DND-41 (cell line): ENCODE measurements at regions not wholly inside any gene's neighbourhood (a gene's known extent, or its start where the extent isn't known, plus 50 kb on each side); places are given as distances from the start of the nearest gene placed in this dataset.
"Not testable (repeated sequence)": the region's sequence is repeated elsewhere in the genome, so short reads cannot be mapped to it uniquely, and the experiment has no call there.

Experiments used
- ATAC-seq: fragments of 200-7000 bp; cut with Tn5 transposase; 3 replicates; pipeline ENCODE4 v1.9.1; 2021; ENCODE audit warnings: low read depth; ENCODE audit not compliant: insufficient read depth
- DNase-seq: peaks from one replicate; pipeline ENCODE4 v3.0.0-alpha.2; 2020
- H2AFZ ChIP-seq: 2 replicates; pipeline ENCODE4 v1.6.0; 2012; ENCODE audit warnings: low read depth, low read length
- H3K27ac ChIP-seq: 2 replicates; pipeline ENCODE4 v1.5.1; 2012; ENCODE audit warnings: low read length, inconsistent platforms
- H3K27me3 ChIP-seq: fragments of 200-600 bp; sonication (generic); 2 replicates; pipeline ENCODE4 v1.6.0; 2012; ENCODE audit warnings: low read length, mild to moderate bottlenecking, inconsistent platforms; ENCODE audit not compliant: insufficient read depth, poor library complexity
- H3K36me3 ChIP-seq: 2 replicates; pipeline ENCODE4 v1.5.1; 2012; ENCODE audit warnings: low read length, inconsistent platforms; ENCODE audit not compliant: insufficient read depth
- H3K4me1 ChIP-seq: 2 replicates; pipeline ENCODE4 v1.5.1; 2012; ENCODE audit warnings: mild to moderate bottlenecking, low read length; ENCODE audit not compliant: insufficient read depth
- H3K4me2 ChIP-seq: 2 replicates; pipeline ENCODE4 v1.6.0; 2012; ENCODE audit warnings: mild to moderate bottlenecking, moderate library complexity, low read length, inconsistent platforms; ENCODE audit not compliant: insufficient read depth
- H3K4me3 ChIP-seq, 2 experiments: fragments of 200-600 bp in 1 of 2; shearing (Covaris generic) in 1 of 2; 2 replicates each; pipeline ENCODE4 v1.5.1; 2012 to 2016; ENCODE audit warnings: inconsistent platforms in 2 of 2, low read length in 2 of 2, mild to moderate bottlenecking in 2 of 2, low read depth in 1 of 2, moderate library complexity in 1 of 2
- H3K79me2 ChIP-seq: 2 replicates; pipeline ENCODE4 v1.6.0; 2012; ENCODE audit warnings: low read length, inconsistent platforms; ENCODE audit not compliant: insufficient read depth
- H3K9ac ChIP-seq: 2 replicates; pipeline ENCODE4 v1.6.0; 2012; ENCODE audit warnings: low read depth, mild to moderate bottlenecking, inconsistent platforms, low read length, moderate library complexity
- H3K9me3 ChIP-seq: 2 replicates; pipeline ENCODE4 v1.5.1; 2012; ENCODE audit warnings: low read length, moderate library complexity, mild to moderate bottlenecking, inconsistent platforms; ENCODE audit not compliant: insufficient read depth, severe bottlenecking
- H4K20me1 ChIP-seq: 2 replicates; pipeline ENCODE4 v1.6.0; 2012; ENCODE audit warnings: low read length; ENCODE audit not compliant: insufficient read depth
- CTCF ChIP-seq: IDR thresholded peaks from 2 replicates; pipeline ENCODE4 v1.5.1; 2012; ENCODE audit warnings: borderline replicate concordance, low read length, moderate library complexity, mild to moderate bottlenecking; ENCODE audit not compliant: poor library complexity, severe bottlenecking; ENCODE audit errors: extremely low read depth
- EZH2 ChIP-seq: IDR thresholded peaks from 3 replicates; pipeline ENCODE4 v1.6.1; 2012; ENCODE audit warnings: borderline replicate concordance, low read depth, mild to moderate bottlenecking, moderate library complexity, low read length, inconsistent platforms; ENCODE audit not compliant: severe bottlenecking

DNA sequence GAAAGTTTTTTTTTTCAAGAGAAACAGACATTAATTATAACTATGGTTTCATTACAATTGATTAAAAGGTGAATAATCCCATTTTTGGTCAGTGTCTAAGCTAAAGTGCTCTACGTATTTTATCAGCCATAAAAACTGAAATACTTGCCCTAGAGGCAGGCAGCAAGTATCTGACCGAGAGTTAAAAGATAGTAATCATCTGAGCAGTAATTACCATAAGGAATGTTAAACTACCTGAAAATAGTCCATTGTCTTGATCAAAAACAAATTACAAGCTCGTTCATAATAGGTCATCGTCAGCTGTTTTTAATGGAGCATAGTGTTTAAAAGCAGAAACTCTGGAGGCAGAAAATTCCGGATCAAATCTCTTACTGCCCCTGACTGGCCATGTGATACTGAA, 105.7 kb upstream of the ZEB2 start:
- no peak overlapping the region for H3K27ac ChIP-seq
- H3K4me3 ChIP-seq = no peak overlapping the region
- H3K4me2 ChIP-seq = no peak overlapping the region
- no peaks in the 10 kb centered on the region for H3K9me3 ChIP-seq
- H3K27me3 ChIP-seq = no peaks in the 10 kb centered on the region
- no peaks in the 10 kb centered on the region for H3K79me2 ChIP-seq
- H4K20me1 ChIP-seq = no peaks in the 10 kb centered on the region
- DNase-seq (no peak), ATAC-seq (no peak)
- no peaks in the 10 kb centered on the region for H3K36me3 ChIP-seq
- H3K9ac ChIP-seq = no peak overlapping the region
- no peak for TF ChIP-seq EZH2
- no peak for TF ChIP-seq CTCF
- H2AFZ ChIP-seq = no peak overlapping the region
- H3K4me1 ChIP-seq = no peaks in the 10 kb centered on the region

DNA sequence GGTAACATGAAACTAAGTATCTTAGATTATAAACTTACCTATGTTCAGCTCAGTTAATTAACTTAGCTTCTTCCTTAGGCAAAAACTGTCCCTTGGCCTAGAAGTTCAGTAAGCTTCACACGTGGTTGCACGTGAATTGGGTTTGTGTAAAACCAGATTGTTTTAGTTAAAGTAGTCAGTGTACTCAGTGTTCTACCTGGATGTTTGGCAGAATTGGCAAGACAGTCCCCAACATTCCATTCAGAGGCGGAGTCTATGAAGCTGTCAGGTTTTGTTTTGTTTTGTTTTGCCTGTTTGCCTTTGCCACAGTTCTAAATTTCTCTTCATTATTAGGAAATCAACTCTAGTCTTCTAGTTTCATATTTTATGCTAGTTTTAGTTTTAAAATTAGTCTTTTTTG, 105.3 kb upstream of the ZEB2 start:
- Histone ChIP-seq H3K9ac (no peak overlapping the region), H3K9me3 (no peaks in the 10 kb centered on the region), H3K36me3 (no peaks in the 10 kb centered on the region), H3K79me2 (no peaks in the 10 kb centered on the region), H2AFZ (peak overlapping the region; percentile 24; the same call in 1 of the 2 replicates), H3K4me2 (no peak overlapping the region), H3K27me3 (no peaks in the 10 kb centered on the region), H3K27ac (no peak overlapping the region), H3K4me3 (no peak overlapping the region), H4K20me1 (no peaks in the 10 kb centered on the region), H3K4me1 (no peaks in the 10 kb centered on the region)
- DNase-seq = no peak
- no peak for TF ChIP-seq EZH2
- no peak for TF ChIP-seq CTCF
- ATAC-seq = no peak

GRCh38 chr2:144624451-144624850, 104.5 kb upstream of the ZEB2 start:
- Histone ChIP-seq H3K36me3 (no peaks in the 10 kb centered on the region), H3K9me3 (no peaks in the 10 kb centered on the region), H3K4me2 (no peak overlapping the region), H3K9ac (no peak overlapping the region), H3K4me3 (no peak overlapping the region), H3K27me3 (no peaks in the 10 kb centered on the region), H3K79me2 (no peaks in the 10 kb centered on the region), H4K20me1 (no peaks in the 10 kb centered on the region), H3K27ac (no peak overlapping the region), H3K4me1 (no peaks in the 10 kb centered on the region), H2AFZ (no peak overlapping the region)
- ATAC-seq (no peak), DNase-seq (no peak)
- no peak for TF ChIP-seq CTCF
- TF ChIP-seq EZH2 = no peak

GRCh38 chr2:144622373-144622772, 102.5 kb upstream of the ZEB2 start:
- H2AFZ ChIP-seq, H4K20me1 ChIP-seq, H3K9ac ChIP-seq, H3K4me3 ChIP-seq, H3K9me3 ChIP-seq, H3K79me2 ChIP-seq, H3K27ac ChIP-seq, DNase-seq, H3K36me3 ChIP-seq, H3K4me2 ChIP-seq, H3K4me1 ChIP-seq, H3K27me3 ChIP-seq, ATAC-seq: not testable (repeated sequence)
